HG02678 (cell line): ENCODE measurements at regions not wholly inside any gene's neighbourhood (a gene's known extent, or its start where the extent isn't known, plus 50 kb on each side); places are given as distances from the start of the nearest gene placed in this dataset.
"Not testable (repeated sequence)": the region's sequence is repeated elsewhere in the genome, so short reads cannot be mapped to it uniquely, and the experiment has no call there.

ENCODE experiments used
- ATAC-seq: cut with Tn5 transposase; IDR thresholded peaks from one replicate; pipeline ENCODE4 v1.9.1; 2021; ENCODE audit warnings: mild to moderate bottlenecking, moderate library complexity; ENCODE audit not compliant: unreplicated experiment

GRCh38 chr4:189129044-189129694, 811.5 kb upstream of the FRG1 start:
- no peak for ATAC-seq

- ATAC-seq: no peak
Observed at GRCh38 chr4:189131118-189131517, 809.6 kb upstream of the FRG1 start.

GRCh38 chr4:189136462-189136861, 804.2 kb upstream of the FRG1 start:
- ATAC-seq: no peak

- ATAC-seq: no peak
Observed at GRCh38 chr4:189143263-189143952, 797.3 kb upstream of the FRG1 start.

GRCh38 chr4:189147005-189147929, 793.4 kb upstream of the FRG1 start:
- no peak for ATAC-seq

- not testable (repeated sequence) for ATAC-seq
Observed at GRCh38 chr4:189155083-189155482, 785.6 kb upstream of the FRG1 start.

GRCh38 chr4:189162073-189162789, 778.4 kb upstream of the FRG1 start:
- no peak for ATAC-seq

GRCh38 chr4:189162888-189163287, 777.8 kb upstream of the FRG1 start:
- no peak for ATAC-seq

- no peak for ATAC-seq
Observed at GRCh38 chr4:189176002-189176401, 764.7 kb upstream of the FRG1 start.

GRCh38 chr4:189177130-189177529, 763.5 kb upstream of the FRG1 start:
- no peak for ATAC-seq

- ATAC-seq: no peak
Observed at GRCh38 chr4:189178125-189178746, 762.4 kb upstream of the FRG1 start.

- ATAC-seq: no peak
Observed at GRCh38 chr4:189185810-189186432, 754.8 kb upstream of the FRG1 start.

GRCh38 chr4:189187531-189188052, 753.1 kb upstream of the FRG1 start:
- no peak for ATAC-seq

GRCh38 chr4:189198624-189199023, 742.0 kb upstream of the FRG1 start:
- no peak for ATAC-seq

GRCh38 chr4:189200353-189200752, 740.3 kb upstream of the FRG1 start:
- no peak for ATAC-seq

- ATAC-seq: peak; percentile 54
Observed at GRCh38 chr4:189202182-189202868, 738.3 kb upstream of the FRG1 start.

GRCh38 chr4:189202869-189203271, 737.8 kb upstream of the FRG1 start:
- no peak for ATAC-seq

- no peak for ATAC-seq
Observed at GRCh38 chr4:189204616-189205015, 736.1 kb upstream of the FRG1 start.

GRCh38 chr4:189206953-189207352, 733.7 kb upstream of the FRG1 start:
- no peak for ATAC-seq
